ENCODE measurements at regions not wholly inside any gene's neighbourhood (a gene's known extent, or its start where the extent isn't known, plus 50 kb on each side); places are given as distances from the start of the nearest gene placed in this dataset.

GRCh38 chr12:64931321-64931720, 106.9 kb downstream of the TBC1D30 start:
- Mint-ChIP-seq H3K4me1 (no peaks in the 10 kb centered on the region), H3K36me3 (no peaks in the 10 kb centered on the region), H3K27me3 (peaks cover 15% of the 10 kb centered on the region), H3K9me3 (no peaks in the 10 kb centered on the region), H3K4me3 (no peak overlapping the region), H3K27ac (no peak overlapping the region)
- DNase-seq = no peak
- CTCF ChIA-PET = interaction anchor here (0.8 kb wide), 1 partner anchor 193 kb away, joined by 3 read pairs; no protein-coding TSS in a partner anchor

DNA sequence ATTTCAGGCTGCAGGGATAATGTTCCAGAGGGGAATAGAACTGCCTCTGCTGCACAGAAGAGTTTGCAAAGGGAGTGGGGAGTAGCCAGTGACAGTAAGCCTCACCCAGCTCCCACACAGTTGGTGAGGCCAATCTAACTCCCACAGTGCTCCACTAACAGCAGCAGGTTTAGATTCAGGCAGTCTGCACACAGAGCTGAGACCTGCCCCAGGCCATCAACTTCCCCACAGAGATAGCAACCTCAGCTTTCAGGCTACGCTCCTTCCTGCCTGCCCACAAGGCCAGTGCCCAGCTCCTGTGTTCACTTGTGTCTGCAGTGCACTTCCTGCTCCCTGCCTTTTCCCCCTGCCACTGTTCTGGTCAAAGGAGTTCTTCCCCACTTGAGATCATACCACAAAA, 107.5 kb downstream of the TBC1D30 start:
- Mint-ChIP-seq H3K9me3 (no peaks in the 10 kb centered on the region), H3K27ac (no peak overlapping the region), H3K27me3 (peaks cover 15% of the 10 kb centered on the region), H3K36me3 (no peaks in the 10 kb centered on the region), H3K4me1 (no peaks in the 10 kb centered on the region), H3K4me3 (no peak overlapping the region)
- CTCF ChIA-PET = interaction anchor here (0.8 kb wide), 1 partner anchor 192 kb away, joined by 3 read pairs; no protein-coding TSS in a partner anchor
- no peak for DNase-seq

DNA sequence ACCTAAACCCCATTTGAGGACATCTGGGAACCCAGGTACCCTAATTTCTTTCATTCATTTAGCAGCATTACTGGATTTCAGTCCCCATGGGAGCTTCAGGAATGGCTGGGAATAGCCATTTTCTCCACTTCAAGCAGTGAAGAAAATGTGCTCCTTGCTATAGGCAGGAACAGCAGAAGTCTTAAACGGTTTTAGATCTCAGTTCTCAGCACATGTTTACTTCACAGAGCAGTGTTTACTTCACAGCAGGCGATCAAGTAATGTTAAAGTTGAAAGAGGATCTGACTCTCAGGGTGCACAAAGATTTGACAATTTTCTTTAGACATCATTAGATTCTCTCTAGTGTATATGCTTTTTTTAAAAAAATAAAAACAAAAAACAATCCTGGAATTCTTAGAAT, 109.3 kb downstream of the TBC1D30 start:
- H3K27ac Mint-ChIP-seq = no peak overlapping the region
- H3K36me3 Mint-ChIP-seq = no peaks in the 10 kb centered on the region
- no peak overlapping the region for H3K4me3 Mint-ChIP-seq
- no peaks in the 10 kb centered on the region for H3K9me3 Mint-ChIP-seq
- H3K27me3 Mint-ChIP-seq = peaks cover 19% of the 10 kb centered on the region
- no peak for DNase-seq
- CTCF ChIA-PET = no interaction called here
- H3K4me1 Mint-ChIP-seq = no peaks in the 10 kb centered on the region

GRCh38 chr12:64937452-64937851, 113.0 kb downstream of the TBC1D30 start:
- H3K27me3 Mint-ChIP-seq = peaks cover 7% of the 10 kb centered on the region
- CTCF ChIA-PET = no interaction called here
- no peaks in the 10 kb centered on the region for H3K9me3 Mint-ChIP-seq
- no peak overlapping the region for H3K27ac Mint-ChIP-seq
- no peak overlapping the region for H3K4me3 Mint-ChIP-seq
- H3K4me1 Mint-ChIP-seq = no peaks in the 10 kb centered on the region
- no peaks in the 10 kb centered on the region for H3K36me3 Mint-ChIP-seq
- DNase-seq = no peak

DNA sequence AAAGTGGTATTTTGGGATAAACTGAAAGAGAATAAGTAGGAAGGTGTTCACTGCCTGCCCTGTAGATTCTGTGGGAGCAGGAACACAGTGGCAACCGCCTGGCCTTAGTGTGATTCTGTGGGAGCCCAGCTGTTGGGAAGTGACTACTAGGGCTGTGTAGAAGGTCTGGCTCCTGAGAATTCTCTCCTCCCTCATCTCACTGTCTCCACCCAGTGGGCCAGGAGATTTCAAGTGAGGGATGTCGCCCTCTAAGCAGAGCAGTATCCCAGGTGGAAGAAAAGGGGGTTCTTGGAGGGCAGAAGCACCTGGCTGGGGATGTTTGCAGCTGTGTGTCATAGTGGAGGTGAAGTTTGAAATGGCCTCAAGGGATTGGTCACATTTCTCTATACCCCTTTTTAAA, 113.7 kb downstream of the TBC1D30 start:
- Mint-ChIP-seq H3K4me1 (no peaks in the 10 kb centered on the region), H3K4me3 (no peak overlapping the region), H3K9me3 (no peaks in the 10 kb centered on the region), H3K27ac (no peak overlapping the region), H3K27me3 (peaks cover 5% of the 10 kb centered on the region), H3K36me3 (no peaks in the 10 kb centered on the region)
- CTCF ChIA-PET = no interaction called here
- DNase-seq = no peak

GRCh38 chr12:64943686-64944085, 119.2 kb downstream of the TBC1D30 start:
- Mint-ChIP-seq H3K36me3 (no peaks in the 10 kb centered on the region), H3K27me3 (peaks cover 4% of the 10 kb centered on the region), H3K4me3 (no peak overlapping the region), H3K27ac (no peak overlapping the region), H3K4me1 (no peaks in the 10 kb centered on the region), H3K9me3 (no peaks in the 10 kb centered on the region)
- CTCF ChIA-PET = no interaction called here
- DNase-seq = no peak

DNA sequence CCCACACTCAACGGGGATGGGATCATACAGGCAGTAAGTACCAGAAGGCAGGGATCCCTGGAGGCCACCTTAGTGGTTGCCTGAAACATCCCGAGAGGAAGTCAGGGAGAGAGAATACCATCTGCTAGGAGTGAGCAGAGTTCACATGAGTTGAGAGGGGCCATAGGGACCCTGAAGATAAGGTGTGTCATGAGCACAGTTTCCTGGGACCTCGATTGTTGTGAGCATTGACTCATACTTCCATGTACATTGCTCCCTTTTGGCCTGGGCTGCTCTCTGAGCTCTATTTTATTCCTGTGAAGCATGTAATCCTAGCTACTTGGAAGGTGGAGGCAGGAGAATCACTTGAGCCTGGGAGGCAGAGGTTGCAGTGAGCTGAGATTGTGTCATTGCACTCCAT, 120.5 kb downstream of the TBC1D30 start:
- CTCF ChIA-PET = no interaction called here
- Mint-ChIP-seq H3K9me3 (no peaks in the 10 kb centered on the region), H3K36me3 (no peaks in the 10 kb centered on the region), H3K27ac (no peak overlapping the region), H3K27me3 (peaks cover 4% of the 10 kb centered on the region), H3K4me1 (no peaks in the 10 kb centered on the region), H3K4me3 (no peak overlapping the region)
- no peak for DNase-seq

GRCh38 chr12:64946132-64946829, 121.8 kb downstream of the TBC1D30 start:
- H3K36me3 Mint-ChIP-seq = no peaks in the 10 kb centered on the region
- H3K9me3 Mint-ChIP-seq = no peaks in the 10 kb centered on the region
- CTCF ChIA-PET = no interaction called here
- peaks cover 8% of the 10 kb centered on the region for H3K27me3 Mint-ChIP-seq
- no peak overlapping the region for H3K4me3 Mint-ChIP-seq
- H3K27ac Mint-ChIP-seq = no peak overlapping the region
- no peak for DNase-seq
- H3K4me1 Mint-ChIP-seq = no peaks in the 10 kb centered on the region

GRCh38 chr12:64950711-64951298, 126.4 kb downstream of the TBC1D30 start:
- CTCF ChIA-PET = interaction anchor here (0.7 kb wide), 1 partner anchor 60 kb away, joined by 3 read pairs; no protein-coding TSS in a partner anchor
- Mint-ChIP-seq H3K36me3 (no peaks in the 10 kb centered on the region), H3K9me3 (no peaks in the 10 kb centered on the region), H3K27ac (no peak overlapping the region), H3K4me1 (no peaks in the 10 kb centered on the region), H3K4me3 (no peak overlapping the region), H3K27me3 (peaks cover 4% of the 10 kb centered on the region)
- DNase-seq = no peak

DNA sequence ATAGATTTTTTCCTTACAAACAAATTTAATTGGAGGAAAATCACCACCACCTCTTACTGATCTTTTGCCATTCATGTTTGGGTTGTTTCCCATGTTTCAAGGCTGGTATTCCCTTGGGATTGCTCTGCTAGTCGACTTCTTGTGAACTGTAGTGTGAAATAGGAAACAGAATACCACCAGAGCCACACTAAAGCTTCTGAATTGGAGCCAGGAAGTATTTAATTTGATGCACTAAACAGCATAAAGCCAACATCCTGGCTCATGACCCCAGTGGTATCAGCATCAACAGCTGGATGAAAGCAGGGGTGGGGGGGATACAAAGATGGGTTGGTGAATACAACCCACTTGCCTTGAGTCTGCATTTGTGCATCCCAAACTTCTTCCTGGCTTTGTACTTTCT, 127.5 kb downstream of the TBC1D30 start:
- Mint-ChIP-seq H3K27ac (no peak overlapping the region), H3K4me3 (no peak overlapping the region), H3K27me3 (peaks cover 4% of the 10 kb centered on the region), H3K9me3 (no peaks in the 10 kb centered on the region), H3K36me3 (no peaks in the 10 kb centered on the region), H3K4me1 (no peaks in the 10 kb centered on the region)
- no peak for DNase-seq
- CTCF ChIA-PET = no interaction called here

DNA sequence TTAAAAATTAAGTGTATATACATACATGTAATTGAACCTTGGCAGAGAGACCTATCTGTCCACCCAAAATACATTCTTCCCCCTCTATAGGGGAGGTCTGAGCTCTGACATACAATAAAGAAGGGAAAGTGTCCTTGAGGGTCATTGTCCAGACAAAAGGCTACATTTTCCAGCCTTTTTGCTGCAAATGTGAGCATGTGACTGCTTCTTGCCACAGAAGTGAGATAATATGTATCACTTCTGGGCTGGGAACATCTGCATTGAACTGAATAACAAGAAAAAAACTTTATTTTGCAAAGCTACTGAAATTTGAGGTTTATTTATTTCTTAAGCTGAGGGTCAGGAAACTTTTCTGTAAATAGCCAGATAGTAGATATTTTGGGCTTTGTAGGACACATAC, 131.3 kb downstream of the TBC1D30 start:
- Mint-ChIP-seq H3K4me3 (no peak overlapping the region), H3K27me3 (peaks cover 5% of the 10 kb centered on the region), H3K9me3 (no peaks in the 10 kb centered on the region), H3K27ac (no peak overlapping the region), H3K4me1 (no peaks in the 10 kb centered on the region), H3K36me3 (no peaks in the 10 kb centered on the region)
- CTCF ChIA-PET = no interaction called here
- no peak for DNase-seq

- Mint-ChIP-seq H3K36me3 (no peaks in the 10 kb centered on the region), H3K27me3 (peaks cover 20% of the 10 kb centered on the region), H3K27ac (no peak overlapping the region), H3K4me3 (no peak overlapping the region), H3K4me1 (no peaks in the 10 kb centered on the region), H3K9me3 (no peaks in the 10 kb centered on the region)
- CTCF ChIA-PET = no interaction called here
- no peak for DNase-seq
Observed at GRCh38 chr12:64965920-64966319, 141.5 kb downstream of the TBC1D30 start.

DNA sequence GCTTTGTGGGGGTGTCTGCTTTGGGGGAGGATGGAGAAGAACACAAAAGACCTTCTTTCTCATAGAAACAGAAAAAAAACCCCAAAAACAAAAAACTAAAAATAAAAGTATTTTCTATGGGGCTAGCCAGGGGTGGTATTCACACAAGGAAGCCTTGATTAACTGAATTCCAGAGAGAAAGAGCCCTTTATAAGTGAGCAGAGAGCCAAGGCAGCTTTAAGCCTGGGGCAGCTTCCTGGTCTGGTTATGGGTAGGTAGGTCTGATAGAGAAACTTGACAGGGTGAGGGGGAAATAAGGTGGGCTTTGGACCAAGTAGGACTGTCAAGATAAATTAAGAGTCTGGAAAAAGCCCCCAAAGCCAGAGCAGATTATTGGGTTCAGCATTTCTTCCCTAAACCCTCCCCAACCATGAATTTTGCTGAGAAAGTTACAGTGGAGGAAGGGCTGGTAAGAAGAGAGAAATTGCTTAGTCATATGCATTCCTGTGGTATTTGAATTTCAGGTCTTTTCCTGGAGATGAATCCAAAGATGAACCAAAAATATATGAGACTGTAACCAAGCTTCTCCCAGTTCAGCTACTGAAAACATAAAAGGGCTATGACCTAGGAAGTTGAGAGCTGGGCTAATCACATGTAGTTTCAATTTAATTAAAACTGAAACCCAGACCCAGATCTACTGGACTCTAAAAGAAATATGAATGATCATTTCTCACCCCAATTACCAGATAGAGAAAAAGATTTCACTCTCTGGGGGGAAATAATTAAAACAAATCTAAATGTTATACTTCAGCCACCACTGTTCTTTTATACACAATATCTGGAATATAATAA, 144.8 kb downstream of the TBC1D30 start:
- H3K9me3 Mint-ChIP-seq = no peaks in the 10 kb centered on the region
- CTCF ChIA-PET = no interaction called here
- no peak for DNase-seq
- H3K27ac Mint-ChIP-seq = no peak overlapping the region
- no peaks in the 10 kb centered on the region for H3K36me3 Mint-ChIP-seq
- no peak overlapping the region for H3K4me3 Mint-ChIP-seq
- H3K27me3 Mint-ChIP-seq = peaks cover 10% of the 10 kb centered on the region
- H3K4me1 Mint-ChIP-seq = no peaks in the 10 kb centered on the region

DNA sequence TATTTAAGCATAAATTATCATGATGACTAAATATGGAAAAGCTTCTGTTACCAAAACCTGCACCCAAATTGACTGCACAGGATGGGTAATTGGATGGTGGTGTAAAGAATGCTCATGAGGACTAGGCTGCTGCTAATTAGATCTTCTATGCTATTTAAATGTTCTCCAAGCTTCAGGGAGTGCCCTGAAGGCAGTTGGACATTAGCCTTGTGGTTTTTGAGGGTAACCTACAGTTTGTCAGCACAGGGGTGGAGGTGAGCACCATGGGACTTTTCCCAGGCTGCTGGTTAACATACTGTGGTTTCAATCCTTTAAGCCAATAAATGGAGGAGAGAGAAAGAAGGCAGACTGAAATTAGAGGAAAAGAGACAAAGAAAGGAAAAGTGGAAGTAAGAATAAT, 145.0 kb downstream of the WIF1 start:
- Mint-ChIP-seq H3K4me3 (no peak overlapping the region), H3K36me3 (no peaks in the 10 kb centered on the region), H3K9me3 (no peaks in the 10 kb centered on the region), H3K4me1 (no peaks in the 10 kb centered on the region), H3K27me3 (no peaks in the 10 kb centered on the region), H3K27ac (no peak overlapping the region)
- no peak for DNase-seq
- CTCF ChIA-PET = no interaction called here

- no peaks in the 10 kb centered on the region for H3K36me3 Mint-ChIP-seq
- H3K9me3 Mint-ChIP-seq = no peaks in the 10 kb centered on the region
- DNase-seq = no peak
- H3K27me3 Mint-ChIP-seq = peaks cover 7% of the 10 kb centered on the region
- H3K27ac Mint-ChIP-seq = no peak overlapping the region
- CTCF ChIA-PET = no interaction called here
- no peak overlapping the region for H3K4me3 Mint-ChIP-seq
- no peaks in the 10 kb centered on the region for H3K4me1 Mint-ChIP-seq
Observed at GRCh38 chr12:64983771-64984278, 137.3 kb downstream of the WIF1 start.

Data from activated naive CD4-positive, alpha-beta T cell treated with anti-CD3 and anti-CD28 coated beads, Interleukin-2, amount 10 ng/mL, durations not matched to agents 7 days and 5 days (primary cell).